AG04450 (cell line): ENCODE measurements at regions not wholly inside any gene's neighbourhood (a gene's known extent, or its start where the extent isn't known, plus 50 kb on each side); places are given as distances from the start of the nearest gene placed in this dataset.

Source experiments
- CTCF ChIA-PET: fragments of 300-600, 350-600 bp; formaldehyde crosslinking; extraction: SDS; loops from one replicate; lab custom pipeline; 2022; ENCODE audit warnings: antibody characterized with exemption, inconsistent platforms; lab: Charles Lee
- POLR2A ChIA-PET: fragments of 350-600 bp; formaldehyde crosslinking; extraction: SDS; loops from one replicate; lab custom pipeline; 2021; ENCODE audit warnings: antibody characterized with exemption, inconsistent platforms; lab: Yijun Ruan, JAX
- DNase-seq: peaks from one replicate; pipeline ENCODE4 v3.0.0-alpha.2; 2011; ENCODE audit warnings: low read depth, low spot score
- H3K27ac ChIP-seq: one replicate; pipeline ENCODE4 v1.5.1; 2012; ENCODE audit warnings: low read depth, low read length, control low read depth
- H3K27me3 ChIP-seq: one replicate; pipeline ENCODE4 v1.6.0; 2012; ENCODE audit warnings: low read length; ENCODE audit not compliant: control insufficient read depth, insufficient read depth
- H3K4me3 ChIP-seq: 2 replicates; pipeline ENCODE4 v1.5.1; 2011; ENCODE audit warnings: mild to moderate bottlenecking, low read depth, low read length, control low read depth
- H3K9me3 ChIP-seq: 2 replicates; pipeline ENCODE4 v1.5.1; 2012; ENCODE audit warnings: low read length; ENCODE audit not compliant: control insufficient read depth, insufficient read depth
- CTCF ChIP-seq: IDR thresholded peaks from 2 replicates; pipeline ENCODE4 v1.5.1; 2011; ENCODE audit warnings: low read depth, low read length, control low read depth, inconsistent platforms

GRCh38 chr14:100441271-100441947 is 118.3 kb downstream of the SLC25A47 start:
- POLR2A ChIA-PET = interaction anchor here (2.7 kb wide), 1 partner anchor 35 kb away, joined by 8 read pairs; no protein-coding TSS in a partner anchor
- CTCF ChIA-PET = interaction anchor here (1.4 to 2.0 kb wide), 2 partner anchors 19 to 24 kb away, joined by 3 to 5 read pairs; no protein-coding TSS in a partner anchor
- H3K27me3 ChIP-seq = no peaks in the 10 kb centered on the region

GRCh38 chr14:100442036-100442435 is 118.9 kb downstream of the SLC25A47 start:
- H3K9me3 ChIP-seq = no peaks in the 10 kb centered on the region
- no peak for TF ChIP-seq CTCF
- ChIA-PET CTCF (interaction anchor here (0.9 to 2.0 kb wide), 3 partner anchors 9 to 25 kb away, joined by 3 to 5 read pairs (median 3); no protein-coding TSS in a partner anchor), POLR2A (no interaction called here)
- DNase-seq = no peak
- H3K4me3 ChIP-seq = no peak overlapping the region
- H3K27ac ChIP-seq = no peak overlapping the region
- H3K27me3 ChIP-seq = no peaks in the 10 kb centered on the region

More at GRCh38 chr14:100441271-100441947, 118.3 kb downstream of the SLC25A47 start:
- Histone ChIP-seq H3K9me3 (no peaks in the 10 kb centered on the region), H3K4me3 (no peak overlapping the region), H3K27ac (no peak overlapping the region)
- TF ChIP-seq CTCF = no peak
- no peak for DNase-seq

GRCh38 chr14:100442498-100443490 is 119.7 kb downstream of the SLC25A47 start:
- H3K9me3 ChIP-seq = no peaks in the 10 kb centered on the region
- no peak for DNase-seq
- POLR2A ChIA-PET = no interaction called here
- no peak for TF ChIP-seq CTCF
- no peaks in the 10 kb centered on the region for H3K27me3 ChIP-seq
- CTCF ChIA-PET = interaction anchor here (0.9 to 2.0 kb wide), 3 partner anchors 8 to 25 kb away, joined by 3 to 5 read pairs (median 3); no protein-coding TSS in a partner anchor
- H3K4me3 ChIP-seq = no peak overlapping the region
- H3K27ac ChIP-seq = no peak overlapping the region

GRCh38 chr14:100443603-100444002 is 120.5 kb downstream of the SLC25A47 start:
- Histone ChIP-seq H3K27ac (no peak overlapping the region), H3K4me3 (no peak overlapping the region), H3K9me3 (no peaks in the 10 kb centered on the region), H3K27me3 (no peaks in the 10 kb centered on the region)
- TF ChIP-seq CTCF = no peak
- POLR2A ChIA-PET = no interaction called here
- no peak for DNase-seq
- CTCF ChIA-PET = no interaction called here
